IPS DF 4.7 (cell line): ENCODE measurements at regions not wholly inside any gene's neighbourhood (a gene's known extent, or its start where the extent isn't known, plus 50 kb on each side); places are given as distances from the start of the nearest gene placed in this dataset.
"Not testable (repeated sequence)": the region's sequence is repeated elsewhere in the genome, so short reads cannot be mapped to it uniquely, and the experiment has no call there.

ENCODE experiments used
- DNase-seq: peaks from one replicate; pipeline ENCODE4 v3.0.0-alpha.2; 2013; ENCODE audit warnings: low spot score; ENCODE audit errors: extremely low read depth

DNA sequence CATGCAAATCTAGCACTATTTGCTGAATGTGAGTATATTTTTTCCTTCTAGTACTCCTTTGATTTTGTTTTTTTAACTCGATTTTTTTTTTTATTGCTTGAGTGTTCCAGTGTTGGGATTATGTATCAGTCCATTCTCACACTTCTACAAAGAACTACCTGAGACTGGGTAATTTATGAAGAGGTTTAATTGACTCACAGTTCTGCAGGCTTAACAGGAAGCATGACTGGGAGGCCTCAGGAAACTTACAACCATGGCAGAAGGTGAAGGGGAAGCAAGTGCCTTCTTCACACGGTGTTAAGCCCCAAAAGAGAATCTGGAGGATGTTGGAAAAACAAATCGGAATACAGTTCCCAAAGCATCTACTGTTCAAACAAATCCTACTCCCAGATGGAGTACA is 69.1 kb downstream of the ZNF518B start:
- not testable (repeated sequence) for DNase-seq

DNA sequence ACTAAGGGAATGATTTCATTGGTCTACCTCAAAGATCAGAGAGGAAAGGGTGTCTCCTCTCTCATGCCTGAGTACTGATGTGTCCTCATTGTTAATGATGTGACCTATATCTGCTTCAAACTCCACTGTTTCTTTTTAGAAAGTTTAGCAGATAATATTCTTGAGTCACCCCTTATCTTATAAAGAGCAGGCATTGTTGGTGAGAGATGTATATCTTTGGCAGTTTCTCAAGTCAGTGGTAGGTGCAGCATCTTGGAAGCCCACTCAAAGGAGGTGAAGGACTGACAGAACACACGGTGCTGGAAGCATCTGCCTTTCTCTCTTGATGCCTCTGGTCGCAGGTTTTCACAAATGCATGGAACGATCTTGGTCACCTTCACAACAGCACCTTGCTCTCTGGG is 71.2 kb downstream of the ZNF518B start:
- no peak for DNase-seq

- no peak for DNase-seq
These were observed 72.3 kb downstream of the ZNF518B start for GRCh38 chr4:10384974-10385373.

DNA sequence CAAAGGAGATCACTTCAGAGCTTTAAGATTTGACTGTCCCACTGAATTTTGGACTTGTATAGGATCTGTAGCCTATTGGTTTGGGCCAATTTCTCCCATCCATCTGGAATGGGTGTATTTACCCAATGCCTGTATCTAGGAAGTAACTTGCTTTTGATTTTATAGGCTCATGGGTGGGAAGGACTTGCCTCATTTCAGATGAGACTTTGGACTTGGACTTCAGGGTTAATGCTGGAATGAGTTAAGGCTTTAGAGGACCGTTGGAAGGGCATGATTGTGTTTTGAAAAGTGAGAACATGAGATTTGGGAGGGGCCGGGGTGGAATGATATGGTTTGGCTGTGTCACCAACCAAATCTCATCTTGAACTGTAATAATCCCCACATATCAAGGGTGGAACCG is 73.8 kb downstream of the ZNF518B start:
- DNase-seq = no peak

DNA sequence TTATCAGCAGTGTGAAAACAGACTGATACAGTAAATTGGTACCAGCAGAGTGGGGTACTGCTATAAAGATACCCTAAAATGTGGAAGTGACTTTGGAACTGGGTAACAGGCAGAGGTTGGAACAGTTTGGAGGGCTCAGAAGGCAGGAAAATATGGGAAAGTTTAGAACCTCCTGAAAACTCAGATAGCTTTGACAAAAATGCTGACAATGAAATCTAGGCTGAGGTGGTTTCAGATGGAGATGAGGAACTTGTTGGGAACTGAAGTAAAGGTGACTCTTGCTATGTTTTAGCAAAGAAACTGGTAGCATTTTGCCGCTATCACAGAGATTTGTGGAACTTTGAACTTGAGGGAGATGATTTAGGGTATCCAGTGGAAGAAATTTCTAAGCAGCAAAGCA is 75.1 kb downstream of the ZNF518B start:
- DNase-seq = not testable (repeated sequence)

DNA sequence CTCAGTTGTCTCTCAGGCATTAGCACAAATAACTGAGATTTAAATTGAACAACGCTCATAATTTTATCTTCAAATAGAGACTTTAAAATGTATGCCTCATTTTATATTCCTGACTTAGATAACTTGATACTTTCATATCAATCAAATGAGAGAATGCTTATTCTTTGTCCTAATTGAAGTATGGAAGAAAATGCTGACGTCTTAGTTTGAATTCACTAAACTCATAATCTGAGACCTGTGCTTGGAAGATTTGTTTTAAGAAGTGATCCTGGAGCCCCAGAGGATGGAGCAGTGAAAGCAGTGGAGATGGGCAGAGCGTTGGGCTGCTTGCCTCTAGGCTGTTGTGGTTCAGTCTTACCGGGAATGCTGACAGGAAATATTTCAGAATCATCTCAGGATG is 76.1 kb downstream of the ZNF518B start:
- DNase-seq = no peak

- no peak for DNase-seq
These were observed 76.5 kb downstream of the ZNF518B start for GRCh38 chr4:10380735-10381134.

GRCh38 chr4:10371869-10372471 is 85.3 kb downstream of the ZNF518B start:
- DNase-seq = no peak

DNA sequence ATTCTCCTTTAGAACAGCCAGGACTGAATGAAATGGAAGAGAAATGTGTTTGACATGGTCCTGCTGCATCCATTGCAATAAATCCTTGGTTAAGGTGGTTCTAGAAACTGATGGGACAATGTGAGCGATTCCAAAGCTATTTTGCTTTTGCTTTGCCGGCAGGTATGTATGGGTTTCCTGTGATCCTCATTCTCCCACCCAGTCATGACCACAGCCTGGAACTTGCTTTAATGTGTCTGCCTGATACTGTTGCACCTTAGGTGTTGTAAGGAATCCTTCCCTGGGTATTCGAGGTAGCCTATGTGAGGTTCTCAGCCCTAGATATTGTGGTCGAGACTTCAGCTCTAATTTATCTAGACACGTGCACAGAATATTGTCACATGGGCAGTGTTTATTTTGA is 86.1 kb downstream of the ZNF518B start:
- DNase-seq = no peak

GRCh38 chr4:10369517-10369916 is 87.7 kb downstream of the ZNF518B start:
- no peak for DNase-seq

GRCh38 chr4:10366628-10367027 is 90.6 kb downstream of the ZNF518B start:
- no peak for DNase-seq

- no peak for DNase-seq
These were observed 93.0 kb downstream of the ZNF518B start for GRCh38 chr4:10364194-10364593.

DNA sequence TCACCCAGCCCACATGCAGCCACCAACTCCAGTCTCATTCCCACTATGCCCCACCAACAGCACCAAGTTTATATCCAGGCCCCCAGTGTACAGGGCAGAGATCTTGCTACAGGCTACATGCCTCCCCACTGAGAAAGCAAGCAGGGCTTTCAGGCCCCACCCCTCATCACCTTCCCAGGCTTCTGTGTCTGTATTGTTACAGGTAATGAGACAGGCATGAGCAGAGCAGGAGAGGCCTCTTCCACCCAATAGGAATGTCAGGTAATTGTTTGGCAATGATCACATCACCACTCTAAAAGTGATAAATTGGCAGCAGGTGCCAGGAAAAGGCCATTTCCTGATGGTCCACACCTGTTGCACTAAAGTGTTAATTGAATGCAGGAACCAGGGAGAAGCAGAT is 102.5 kb downstream of the ZNF518B start:
- no peak for DNase-seq

DNA sequence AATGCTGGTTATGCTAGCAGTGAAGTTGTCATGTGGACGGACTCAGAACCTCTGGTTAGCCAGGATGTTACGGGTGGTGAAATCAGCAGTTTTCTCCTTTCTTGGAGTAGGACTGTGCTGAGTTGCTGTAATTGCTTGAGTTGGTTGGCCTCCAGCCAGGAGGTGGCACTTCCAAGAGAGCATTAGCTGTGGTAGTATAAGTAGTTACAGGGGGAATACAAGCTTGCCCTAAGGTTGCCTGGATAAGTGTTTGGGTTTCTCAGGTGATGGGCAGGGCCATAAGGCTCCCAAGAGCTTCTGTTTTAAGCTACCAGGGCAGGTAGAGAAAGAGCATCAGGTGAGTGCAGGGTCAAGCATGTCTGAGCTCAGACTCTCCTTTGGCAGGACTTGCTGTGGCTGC is 103.0 kb downstream of the ZNF518B start:
- no peak for DNase-seq

DNA sequence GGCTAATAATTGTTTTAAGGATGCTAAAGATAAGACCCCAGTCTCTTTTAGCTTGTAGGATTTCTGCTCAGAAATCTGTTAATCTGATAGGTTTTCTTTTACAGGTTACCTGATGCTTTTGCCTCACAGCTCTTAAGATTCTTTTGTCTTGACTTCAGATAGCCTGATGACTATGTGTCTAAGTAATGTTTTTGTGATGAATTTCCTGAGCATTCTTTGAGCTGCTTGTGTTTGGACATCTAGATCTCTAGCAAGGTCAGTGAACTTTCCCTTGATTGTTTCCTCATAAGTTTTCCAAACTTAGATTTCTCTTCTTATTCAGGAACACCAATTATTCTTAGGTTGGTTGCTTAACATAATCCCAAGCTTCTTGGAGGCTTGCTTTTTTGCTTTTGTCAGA is 104.1 kb downstream of the ZNF518B start:
- DNase-seq = no peak

- DNase-seq = no peak
These were observed 109.0 kb downstream of the ZNF518B start for GRCh38 chr4:10348241-10348640.

DNA sequence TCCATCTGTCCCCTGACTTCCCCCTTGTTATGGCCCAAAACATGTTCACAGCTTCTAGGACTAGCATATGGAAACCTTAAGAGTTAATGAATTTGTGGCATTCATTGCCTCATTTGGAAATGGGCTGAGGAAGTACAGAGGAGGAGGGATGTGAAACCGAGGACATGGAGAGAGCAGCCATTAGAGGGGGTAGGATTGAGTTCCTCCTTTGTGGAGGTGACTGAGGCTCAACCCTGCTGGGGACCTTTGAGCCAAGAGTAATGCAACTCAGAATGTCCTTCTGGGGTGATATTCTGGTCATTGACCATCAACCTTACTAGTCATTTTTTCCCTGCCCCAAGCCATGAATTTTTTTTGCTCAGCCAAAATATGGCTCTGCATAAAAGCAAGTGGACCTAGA is 109.4 kb downstream of the ZNF518B start:
- DNase-seq = no peak

DNA sequence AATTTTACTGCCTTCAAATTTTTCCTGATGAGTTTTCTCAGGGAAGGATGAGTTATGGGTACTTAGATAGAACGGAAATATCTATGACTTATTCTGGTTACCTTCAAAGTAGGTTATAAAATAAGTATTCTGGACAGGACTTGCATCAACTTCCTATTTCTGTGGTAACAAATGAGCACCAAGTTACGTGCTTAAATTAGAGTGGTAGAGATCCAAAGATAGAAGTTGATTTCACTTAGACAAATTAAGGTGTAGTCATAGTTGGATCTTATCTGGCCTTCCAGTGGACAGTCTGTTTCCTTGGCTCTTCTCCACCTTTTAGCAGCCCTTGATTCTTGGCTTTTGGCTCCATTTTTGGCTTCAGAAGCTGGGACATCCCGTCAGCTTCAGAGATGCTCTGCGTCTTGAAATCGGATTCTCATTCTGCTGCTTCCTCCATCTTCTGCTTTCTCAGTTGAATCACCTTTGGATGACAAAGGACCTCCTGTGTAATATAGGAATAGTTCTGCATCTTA is 109.9 kb downstream of the ZNF518B start:
- no peak for DNase-seq

DNA sequence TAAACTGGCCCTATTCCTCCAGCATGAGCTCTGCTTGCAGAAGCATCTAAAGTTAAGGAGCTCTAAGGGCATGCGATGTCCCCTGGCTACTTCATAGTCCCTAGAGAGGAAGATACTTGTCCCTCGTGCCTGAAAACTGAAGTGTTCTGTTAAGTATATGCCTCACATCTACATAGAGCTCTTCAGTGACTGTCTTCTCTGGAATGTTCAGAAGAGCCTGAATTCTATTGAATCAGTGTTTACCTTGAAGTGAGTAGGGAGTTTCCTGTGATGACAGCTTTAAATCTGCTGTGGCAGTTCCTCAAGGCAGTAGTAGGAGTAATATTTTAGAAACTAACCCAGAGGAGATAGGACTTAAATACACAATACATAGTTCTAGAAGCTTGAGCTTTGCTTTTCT is 111.2 kb downstream of the ZNF518B start:
- no peak for DNase-seq

DNA sequence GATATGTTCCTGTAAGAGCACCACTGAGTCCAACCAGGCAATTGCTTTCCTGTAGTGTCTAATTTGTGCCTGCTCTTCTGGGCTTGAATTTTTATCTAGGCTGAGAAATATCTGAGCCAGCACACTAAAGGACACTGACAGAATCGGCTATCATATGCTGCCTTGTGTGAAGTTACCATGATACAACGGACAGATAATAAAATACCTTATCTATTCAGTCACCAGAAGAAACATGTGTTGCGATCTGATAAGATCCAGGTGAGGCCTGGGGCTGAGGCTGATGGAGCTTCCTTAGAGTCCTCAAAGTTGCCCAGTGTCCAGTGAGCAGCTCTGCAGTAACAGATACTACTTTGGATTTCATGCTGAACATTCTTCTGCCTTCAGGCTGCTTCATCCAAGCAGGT is 111.8 kb downstream of the ZNF518B start:
- DNase-seq = no peak

DNA sequence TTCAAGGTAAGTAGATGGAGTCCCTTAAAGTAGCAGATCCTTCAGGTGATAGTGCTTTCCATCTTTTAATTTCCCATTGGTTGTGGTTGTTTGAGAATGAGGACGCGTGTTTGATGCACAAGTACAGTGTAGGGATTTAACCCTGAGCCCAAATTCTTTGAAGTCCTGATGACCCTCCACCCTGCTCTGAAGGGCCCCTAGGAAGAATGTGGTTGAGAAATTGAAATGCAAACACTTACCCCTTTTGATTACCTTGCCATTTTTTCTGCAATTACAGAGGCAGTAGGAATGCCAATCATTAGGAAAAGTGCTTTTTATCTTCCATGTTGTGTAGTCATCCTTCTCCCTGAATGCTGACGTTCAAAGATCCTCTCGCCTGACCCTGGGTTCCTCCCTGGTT is 112.4 kb downstream of the ZNF518B start:
- DNase-seq = no peak

- no peak for DNase-seq
These were observed 113.6 kb downstream of the ZNF518B start for GRCh38 chr4:10343656-10344055.

- no peak for DNase-seq
These were observed 114.4 kb downstream of the ZNF518B start for GRCh38 chr4:10342866-10343265.

DNA sequence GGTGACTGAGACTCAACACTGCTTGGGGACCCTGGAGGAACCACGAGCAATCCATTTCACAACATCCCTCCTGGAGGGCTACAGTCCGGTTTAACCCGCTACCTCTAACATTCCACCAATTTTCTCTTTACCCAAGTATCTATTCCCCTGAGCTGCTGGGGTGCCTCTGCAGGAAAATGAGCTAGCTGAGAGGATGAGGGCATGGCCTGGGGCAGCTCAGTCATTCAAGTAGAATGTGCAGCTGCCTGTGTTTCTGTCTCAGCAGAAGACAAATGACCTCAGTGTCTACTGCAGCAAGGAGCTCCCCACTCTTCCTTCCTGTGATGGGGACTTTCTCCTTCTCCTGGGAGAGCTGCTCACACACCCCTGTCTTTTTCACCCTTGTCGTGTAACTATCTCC is 120.8 kb downstream of the ZNF518B start:
- no peak for DNase-seq
